Activated CD8-positive, alpha-beta memory T cell treated with anti-CD3 and anti-CD28 coated beads, Interleukin-2, amount 50 U/mL, for 24 hours (primary cell): ENCODE measurements at regions not wholly inside any gene's neighbourhood (a gene's known extent, or its start where the extent isn't known, plus 50 kb on each side); places are given as distances from the start of the nearest gene placed in this dataset.

Experiments used
- DNase-seq: peaks from one replicate; pipeline ENCODE4 v3.0.0-alpha.2; 2020; ENCODE audit errors: extremely low read depth

DNA sequence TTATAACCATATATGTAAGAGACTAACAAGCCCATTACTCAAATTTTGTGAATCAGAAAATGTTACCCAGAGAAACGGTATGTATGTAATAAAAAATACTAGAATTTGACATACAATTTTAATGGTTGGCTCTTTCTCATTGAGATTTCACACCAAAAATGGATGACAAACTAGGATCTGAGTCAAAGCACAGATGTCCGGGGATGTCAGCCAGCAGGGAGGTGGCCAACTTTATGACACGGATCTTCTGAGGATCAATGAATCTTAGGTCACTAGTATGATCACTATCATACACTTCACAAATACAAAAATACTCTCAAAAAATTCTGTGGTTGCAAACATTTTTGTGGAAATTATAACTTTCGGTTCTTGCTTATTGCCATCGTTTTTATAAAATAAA is 173.5 kb upstream of the NFE2L3 start:
- DNase-seq, result no peak

DNA sequence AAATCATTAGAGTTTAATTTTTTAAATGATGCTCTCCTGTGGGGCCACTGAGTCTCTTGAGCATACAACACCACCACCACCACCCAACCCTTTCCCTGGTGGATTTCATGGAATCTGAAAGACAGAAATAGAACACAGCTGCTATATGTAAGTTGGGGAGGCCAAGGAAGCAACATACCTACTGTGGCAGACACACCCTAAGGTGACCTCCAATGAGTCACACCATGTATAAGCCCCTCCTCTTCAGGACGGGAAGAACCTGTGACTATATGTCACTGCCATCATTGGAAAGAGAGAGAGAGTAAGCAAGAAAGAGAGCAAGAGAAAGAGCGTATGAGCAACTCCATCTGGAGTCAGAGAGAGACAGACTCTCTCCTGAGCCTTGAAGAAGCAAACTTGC is 172.4 kb upstream of the NFE2L3 start:
- no peak for DNase-seq

DNA sequence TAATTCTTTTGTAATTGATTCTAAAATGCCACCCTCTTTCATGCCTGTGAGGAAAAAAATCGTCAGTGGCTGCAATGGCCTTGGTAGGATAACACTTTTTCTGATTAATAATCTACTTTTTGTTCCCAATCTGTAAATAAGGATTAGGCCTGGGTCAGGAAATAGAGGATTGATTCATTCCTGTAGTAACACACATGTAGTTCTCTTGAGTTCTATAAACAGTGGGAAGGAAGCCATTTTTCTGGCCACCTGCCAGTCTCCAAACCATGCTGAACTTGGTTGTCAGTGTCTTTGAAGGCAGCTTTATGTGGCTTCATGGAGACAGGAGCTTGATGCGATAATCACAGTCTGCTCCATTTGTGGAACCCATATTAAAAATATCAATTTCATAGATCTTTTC is 169.3 kb upstream of the NFE2L3 start:
- DNase-seq, result no peak

DNA sequence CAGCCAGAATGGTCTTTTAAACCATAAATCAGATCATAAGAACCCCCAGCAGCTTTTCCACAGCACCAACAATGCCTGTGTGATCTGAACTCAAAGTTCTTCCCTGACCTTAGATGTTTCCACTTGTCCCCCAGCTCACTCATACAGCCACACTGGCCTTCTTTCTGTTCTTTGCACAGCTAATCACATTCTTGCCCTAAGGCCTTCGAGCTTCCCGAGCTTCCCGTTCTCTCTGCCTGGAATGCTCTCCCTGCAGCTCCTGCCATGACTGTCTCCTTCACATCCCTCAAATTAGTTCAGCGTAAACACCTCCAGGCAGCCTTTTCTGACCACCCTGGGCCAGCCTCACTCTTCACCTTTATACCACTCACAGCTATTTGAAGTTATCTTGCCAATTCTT is 166.8 kb upstream of the NFE2L3 start:
- no peak for DNase-seq

DNA sequence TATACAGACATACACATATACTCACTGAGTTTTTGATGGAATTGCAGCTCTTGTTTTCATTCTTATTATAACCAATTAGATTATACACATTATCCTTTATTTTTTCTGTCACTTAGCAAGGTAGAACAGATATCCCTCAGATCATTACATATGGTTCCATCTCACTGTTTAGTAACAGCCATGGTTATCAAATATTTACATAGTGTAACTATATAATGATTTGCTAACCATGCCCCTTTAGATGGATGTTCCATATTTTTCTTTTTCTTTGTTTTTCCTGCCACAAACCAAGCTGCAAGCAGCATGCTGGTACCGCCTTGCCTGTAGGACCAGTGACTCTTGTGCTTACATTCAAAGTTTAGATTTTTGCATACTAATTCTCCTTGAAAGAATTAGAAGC is 163.4 kb upstream of the NFE2L3 start:
- DNase-seq, result no peak

DNA sequence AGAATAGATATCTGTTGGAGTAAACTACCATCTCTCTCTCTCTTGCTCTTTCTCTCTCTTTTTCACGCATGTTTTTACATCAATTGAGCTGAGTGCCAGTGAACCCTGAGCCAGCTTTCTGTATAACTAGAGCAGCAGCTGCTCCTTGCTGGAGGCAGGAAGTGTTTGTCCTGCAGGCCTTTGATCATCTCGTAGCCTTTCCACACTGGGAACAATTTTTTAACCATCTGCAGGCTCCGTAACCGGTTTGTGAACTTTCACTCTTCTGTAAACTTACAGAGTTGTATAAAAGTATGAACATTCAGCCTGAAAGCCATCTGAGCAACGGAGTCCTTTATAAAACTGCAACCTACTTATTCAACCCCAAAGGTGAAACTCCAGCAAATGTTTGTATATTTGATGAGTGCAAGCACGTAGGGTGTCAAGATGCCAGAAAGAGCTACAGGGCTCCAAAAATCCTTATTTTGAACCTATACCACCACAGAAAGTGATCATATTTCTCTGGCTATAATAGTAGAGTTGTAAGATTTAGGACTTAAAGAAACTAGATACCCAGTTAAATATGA is 162.8 kb upstream of the NFE2L3 start:
- DNase-seq, result no peak

DNA sequence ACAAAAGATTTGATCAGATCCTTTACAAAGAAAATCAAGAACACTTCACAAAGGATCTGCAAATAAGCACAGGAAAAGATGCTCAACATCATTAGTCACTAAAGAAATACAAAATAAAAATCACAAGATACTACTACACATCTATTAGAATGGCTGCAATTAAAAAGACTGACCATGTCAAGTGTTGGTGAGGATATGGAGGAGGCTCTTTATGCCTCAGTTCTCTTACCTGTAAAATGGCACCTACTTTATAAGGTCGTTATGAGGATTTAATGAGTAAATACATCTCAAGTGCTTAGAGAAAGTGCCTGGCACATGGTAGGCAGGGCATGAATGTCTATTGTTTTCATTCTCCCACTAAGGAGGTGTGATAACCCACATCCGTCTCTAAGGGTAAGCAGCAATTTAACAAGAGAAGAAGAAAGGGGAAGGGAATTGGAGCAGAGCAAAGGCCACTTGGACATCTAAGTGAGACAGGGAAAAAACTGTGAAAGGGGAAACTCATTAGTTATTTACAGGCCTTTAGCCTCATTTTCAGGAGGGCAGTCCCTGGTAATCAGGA is 157.5 kb upstream of the NFE2L3 start:
- no peak for DNase-seq

DNA sequence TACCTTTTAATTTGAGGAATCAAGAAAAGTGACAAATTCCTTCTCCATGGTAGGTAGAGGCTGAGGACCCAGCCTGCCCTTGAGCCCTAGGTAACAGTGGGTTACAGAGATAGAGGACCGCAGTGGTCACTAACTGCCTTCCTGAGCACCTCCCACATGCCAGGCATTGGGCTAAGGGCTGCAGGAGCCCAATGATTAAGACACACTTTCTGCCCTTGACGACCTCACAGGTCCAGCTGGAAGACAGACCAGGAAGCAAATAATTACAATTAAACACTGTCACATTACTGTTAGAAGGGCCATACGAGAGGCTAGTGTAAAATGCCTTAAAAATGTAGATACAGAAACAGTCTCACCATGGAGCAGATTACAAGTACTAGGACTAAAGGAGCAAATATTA is 156.8 kb upstream of the NFE2L3 start:
- DNase-seq, result no peak

DNA sequence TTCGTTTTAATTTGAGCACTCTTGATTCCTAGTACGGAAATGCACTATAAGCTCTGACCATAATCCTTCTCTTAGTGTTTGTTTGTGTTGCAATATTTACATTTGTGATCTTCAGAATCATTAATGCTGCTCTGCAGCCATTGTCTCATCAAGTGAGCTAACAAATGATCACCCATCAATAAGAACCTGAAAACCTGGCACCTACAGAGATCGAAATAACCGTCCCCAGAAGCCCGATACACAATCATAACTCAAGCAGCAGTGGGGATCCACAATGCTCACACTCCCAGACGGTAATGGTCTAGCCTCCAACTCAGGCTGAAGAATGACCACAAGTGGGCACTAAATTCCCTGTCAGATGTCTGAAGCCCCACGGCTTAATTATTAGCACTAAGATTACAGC is 156.0 kb upstream of the NFE2L3 start:
- DNase-seq, result no peak

DNA sequence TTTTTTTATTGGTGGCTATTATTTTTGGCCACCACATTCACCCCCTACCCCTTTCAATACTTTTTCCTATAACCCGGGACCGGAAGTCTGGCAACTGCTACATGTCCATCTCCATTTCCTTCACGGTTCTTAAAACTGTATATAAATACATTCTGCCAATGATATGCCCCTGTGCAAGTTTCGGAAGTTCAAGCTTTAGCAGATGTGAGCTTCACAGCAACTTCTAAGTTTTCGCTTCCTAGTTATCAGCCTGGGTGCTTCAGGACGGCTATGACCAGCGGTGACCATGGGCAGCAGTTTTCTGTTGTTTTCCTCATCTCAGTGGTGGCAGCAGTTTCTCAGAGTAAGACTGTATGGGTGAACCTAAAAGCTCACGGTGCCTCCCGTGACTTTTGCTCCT is 153.5 kb upstream of the NFE2L3 start:
- DNase-seq, result no peak

DNA sequence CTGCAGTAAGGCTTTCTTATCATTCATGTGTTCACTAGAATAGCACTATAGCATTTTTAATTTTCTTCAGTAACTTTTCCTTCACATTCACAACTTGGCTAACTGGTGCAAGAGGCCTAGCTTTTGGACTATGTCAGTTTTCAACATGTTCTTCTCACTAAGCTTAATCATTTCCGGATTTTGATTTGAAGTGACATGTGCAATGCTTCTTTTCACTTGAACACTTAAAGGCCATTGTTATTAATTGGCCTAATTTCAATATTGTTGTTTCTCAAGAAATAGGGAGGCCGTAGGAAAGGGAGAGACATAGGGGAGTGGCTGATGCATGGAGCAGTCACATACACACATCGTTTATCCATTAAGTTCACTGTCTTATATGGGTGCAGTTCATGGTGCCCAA is 151.2 kb upstream of the NFE2L3 start:
- DNase-seq, result no peak

DNA sequence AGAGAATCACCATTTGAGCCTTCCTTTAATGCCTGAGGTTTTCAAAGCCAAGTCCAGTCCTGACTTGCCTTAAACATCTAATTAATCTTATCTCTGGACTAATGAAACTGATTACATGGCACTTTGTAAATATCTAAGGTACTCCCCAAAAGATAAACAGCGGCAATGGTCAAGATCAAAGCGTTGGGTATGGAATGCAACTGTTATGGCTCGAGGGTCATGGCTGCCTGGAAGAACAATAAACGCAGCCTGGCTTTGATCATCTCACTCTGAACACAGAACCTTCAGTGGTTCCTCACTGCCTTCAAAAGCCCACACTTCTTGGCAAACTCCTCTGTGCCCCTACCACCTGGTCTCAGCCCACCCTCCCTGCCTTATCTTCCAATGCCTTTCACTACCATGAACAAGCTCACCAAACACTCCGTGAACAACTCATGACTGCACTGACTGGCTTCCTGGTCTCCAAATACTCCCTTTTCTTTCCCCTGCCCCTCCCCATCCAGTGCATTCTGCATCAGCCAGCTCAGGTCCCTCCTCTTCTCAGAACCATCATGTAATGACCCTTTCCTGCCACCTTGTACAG is 150.2 kb upstream of the NFE2L3 start:
- no peak for DNase-seq

DNA sequence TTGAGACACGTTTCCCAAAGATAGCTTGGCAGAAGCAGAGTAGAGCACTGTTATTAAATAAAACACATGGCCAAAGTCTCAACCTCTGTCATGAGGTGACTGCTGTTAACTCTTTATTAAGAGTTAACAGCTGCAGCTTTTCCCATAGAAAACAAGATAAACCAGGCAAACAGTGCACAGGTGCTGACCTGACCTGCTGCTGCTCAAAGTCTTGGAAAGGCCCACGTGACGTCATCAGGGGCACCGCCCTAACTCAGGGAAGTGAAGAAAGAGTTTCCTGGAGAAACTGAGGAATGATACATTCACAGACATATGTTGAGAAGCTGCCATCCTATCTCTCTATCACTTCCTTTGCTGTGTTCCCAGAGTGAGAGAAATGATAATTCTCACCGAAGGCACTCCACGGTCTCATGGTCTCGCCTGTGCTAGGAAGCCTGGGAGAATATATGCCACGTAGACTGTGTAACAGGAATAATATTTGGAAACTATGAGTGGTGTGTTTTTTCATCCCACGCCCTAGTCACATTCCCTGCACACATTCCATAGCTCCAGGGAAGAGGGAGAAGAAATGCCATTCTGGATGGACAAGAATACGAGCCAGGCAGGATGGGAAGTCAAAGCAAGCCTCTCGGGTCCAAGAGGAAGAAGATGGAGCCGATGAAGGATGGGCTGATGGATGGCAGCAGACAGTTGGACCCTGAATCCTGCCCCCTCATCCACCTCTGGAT is 146.2 kb upstream of the NFE2L3 start:
- DNase-seq, result no peak

DNA sequence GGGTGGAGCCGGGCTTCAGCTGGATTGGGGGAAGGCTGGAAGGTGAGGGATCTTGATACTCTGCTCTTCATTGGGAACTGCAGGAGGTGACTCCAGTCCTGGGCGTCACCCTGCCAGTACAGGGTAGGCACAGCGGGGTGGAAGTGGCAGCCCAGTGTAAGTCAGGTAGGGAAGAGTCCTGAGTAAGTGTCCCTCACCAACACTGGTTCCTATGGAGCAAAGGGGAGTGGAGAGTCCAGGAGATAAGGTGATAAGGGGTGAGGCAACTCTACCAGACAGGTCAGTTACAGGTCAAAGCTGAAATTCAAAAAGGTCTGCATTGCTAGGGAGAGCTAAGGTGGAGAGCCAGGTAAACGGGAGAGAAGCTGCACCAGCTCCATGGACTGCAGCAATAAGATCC is 145.6 kb upstream of the NFE2L3 start:
- DNase-seq, result no peak

DNA sequence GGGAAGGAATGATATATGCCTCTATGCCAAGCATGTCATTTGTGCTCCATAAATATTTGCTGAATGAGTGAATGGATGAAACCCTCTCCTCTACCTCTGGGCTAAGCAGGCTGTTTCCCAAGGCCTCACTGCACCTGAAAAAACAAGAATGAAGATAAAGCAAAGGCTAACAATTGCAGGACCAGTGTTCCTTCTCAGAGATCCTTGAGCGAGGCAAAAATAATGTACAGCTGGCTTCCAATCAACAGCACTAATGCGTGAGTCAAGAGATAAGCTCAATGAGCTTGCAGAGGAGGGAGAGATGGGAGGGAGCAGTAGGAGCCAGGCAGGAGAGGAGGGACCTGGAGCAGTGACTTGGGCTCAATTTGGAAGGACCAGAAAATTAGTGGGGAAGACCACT is 144.5 kb upstream of the NFE2L3 start:
- DNase-seq, result no peak

DNA sequence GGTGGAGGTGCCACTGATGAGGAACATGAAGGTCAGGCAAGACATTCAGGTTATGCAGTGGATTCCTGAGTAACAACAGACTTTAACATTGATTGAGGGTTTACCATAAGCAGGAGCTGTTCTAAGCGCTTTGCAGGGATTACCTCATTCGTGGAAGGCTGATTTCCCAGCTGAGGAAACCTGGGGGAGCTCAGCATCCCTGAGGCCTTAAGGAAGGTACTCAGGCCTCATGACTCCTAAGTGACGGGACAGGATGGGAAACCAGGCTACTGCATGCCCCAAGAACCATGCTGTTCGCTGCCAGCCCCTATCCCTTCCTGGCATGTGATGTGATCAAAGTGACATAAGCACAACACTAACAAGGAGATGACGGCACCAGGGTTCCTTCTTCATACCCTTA is 143.6 kb upstream of the NFE2L3 start:
- no peak for DNase-seq

DNA sequence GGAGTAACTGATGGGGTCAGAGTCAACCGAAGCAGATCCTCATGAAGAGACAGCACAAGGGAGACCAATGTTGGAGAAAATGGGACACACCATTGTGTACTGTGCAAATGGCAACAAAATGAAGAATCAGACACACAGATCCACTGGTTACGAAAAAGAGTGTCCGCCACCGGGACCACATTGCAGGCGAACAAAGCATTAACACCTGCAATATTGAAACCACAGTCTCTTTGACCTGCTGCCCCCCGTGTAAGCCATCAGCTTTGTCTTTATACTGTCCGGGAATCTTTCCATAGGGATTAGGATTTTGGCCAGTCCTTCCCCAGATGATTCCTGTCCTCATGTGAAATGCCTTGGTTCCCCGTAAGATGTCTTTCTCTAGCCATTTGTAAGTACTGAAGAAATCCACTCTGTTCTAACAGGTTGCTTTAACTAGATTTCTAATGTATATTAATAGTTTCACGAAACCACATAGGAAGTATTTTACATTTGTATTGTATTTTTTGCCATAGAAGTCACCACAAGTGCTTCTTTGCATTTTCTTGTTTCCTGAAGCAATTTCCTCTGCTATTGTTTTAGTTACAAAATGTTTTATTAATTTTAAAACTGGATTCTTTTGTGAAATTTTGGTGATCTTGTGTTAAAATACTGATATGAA is 140.8 kb upstream of the NFE2L3 start:
- no peak for DNase-seq

DNA sequence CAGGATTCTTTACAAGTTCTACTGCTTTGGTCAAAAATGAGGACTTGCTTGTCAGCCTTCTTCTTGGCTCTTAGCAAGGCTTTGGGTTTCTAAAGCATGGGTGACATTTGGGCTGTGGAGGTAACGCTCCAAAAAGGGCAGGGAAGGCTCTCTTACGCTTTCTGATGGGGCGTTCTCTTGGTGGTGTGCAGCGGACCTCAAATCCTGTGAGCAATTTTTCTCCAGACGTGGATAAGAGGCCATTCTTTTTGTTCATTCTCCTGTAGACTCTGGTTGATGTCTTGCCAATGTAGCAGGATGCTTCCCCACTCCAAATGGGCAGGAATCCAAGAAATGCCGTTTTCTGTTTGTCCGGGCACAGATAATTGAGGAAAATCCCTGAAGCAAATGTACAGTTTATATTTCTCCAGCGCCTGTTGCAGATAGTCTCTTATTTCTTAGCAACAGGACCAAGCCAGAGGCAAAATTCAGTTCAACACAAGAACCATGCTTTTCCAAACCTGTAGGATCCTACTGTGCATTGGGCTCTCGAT is 138.4 kb upstream of the NFE2L3 start:
- no peak for DNase-seq

DNA sequence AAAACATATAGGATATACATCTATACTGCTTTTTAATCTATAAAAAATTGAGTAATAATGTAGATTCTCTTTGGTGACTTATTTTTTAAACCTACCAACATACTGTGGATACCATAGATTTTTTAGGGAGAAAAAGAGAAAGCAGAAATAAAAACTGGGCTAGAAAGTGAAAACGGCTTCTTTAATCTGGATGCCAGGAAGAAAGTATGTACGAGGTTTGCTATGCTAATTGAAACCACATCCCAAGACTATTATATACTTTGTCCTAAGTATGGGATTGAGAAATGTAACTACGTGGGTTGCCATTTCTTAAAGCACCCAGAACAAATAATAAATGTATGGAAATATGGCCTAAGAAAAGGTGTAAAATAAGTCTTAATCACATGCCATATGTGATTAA is 129.0 kb upstream of the NFE2L3 start:
- DNase-seq, result no peak

DNA sequence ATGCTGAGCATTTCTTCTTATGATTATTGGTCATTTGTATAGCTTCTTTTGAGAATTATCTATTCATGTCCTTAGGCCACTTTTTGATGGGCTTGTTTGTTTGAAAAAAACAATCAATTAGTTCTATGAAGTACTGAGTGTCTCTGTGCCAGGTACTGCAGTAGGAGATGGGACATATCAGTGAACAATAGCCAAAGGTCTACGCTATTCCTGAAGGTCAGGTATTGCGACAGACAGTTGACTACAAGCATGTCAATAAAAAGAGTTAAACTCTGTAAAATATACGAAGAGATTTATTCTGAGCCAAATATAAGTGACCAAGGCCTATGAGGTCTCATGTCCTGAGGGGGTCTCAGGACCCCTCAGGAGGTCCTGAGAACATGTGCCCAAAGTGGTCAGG is 122.1 kb upstream of the NFE2L3 start:
- DNase-seq, result no peak

DNA sequence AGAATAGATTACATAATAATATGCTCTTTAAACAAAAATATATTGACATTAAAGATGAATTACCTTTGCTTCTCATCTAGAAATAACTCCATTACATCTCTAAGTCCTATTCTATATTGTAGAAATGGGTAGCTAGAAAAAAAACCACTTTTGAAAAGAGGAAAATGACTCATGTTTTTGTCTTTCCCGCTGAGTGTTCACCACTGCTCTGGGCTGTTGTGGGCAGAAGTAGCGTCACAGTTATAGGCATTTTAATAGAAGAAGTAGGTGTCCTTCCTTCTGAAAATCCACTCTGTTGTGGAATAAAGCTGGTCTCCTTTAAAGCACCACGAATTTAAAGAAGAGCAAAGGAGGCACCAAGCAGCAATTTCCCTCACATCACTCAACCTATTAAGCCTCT is 117.6 kb upstream of the NFE2L3 start:
- no peak for DNase-seq

DNA sequence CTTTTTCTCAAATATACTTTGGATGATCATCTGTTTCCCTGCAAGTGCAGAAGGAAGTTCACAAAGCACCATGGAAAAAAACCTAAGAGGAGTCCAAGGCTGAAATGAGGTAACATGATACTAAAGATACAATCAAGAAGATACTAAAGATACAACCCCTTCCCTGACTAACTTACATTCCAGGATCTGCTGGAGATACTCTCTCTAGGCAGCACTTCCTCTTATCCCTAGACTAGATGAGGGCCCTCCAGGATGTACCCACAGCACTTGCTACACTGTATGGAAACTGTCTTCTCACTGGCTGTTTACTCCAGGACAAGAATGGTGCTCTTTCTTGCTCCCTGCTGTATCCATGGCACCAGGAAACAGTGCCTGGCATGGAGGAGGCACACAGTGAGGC is 116.4 kb upstream of the NFE2L3 start:
- no peak for DNase-seq

DNA sequence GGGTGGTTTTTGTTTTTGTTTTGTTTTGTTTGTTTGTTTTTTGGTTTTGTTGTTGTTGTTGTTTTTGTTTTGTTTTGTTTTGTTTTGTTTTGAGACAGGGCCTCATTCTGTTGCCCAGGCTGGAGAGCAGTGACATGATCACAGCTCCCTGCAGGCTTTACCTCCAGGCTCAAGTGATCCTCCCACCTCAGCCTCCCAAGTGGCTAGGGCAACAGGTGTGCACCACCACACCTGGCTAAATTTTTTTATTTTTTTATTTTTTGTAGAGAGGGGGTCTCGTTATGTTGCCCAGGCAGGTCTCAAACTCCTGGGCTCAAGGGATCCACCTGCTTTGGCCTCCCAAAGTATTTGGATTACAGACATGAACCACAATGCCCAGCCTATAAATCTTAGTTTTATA is 115.9 kb upstream of the NFE2L3 start:
- DNase-seq, result no peak
